ENCODE measurements at regions not wholly inside any gene's neighbourhood (a gene's known extent, or its start where the extent isn't known, plus 50 kb on each side); places are given as distances from the start of the nearest gene placed in this dataset.

DNA sequence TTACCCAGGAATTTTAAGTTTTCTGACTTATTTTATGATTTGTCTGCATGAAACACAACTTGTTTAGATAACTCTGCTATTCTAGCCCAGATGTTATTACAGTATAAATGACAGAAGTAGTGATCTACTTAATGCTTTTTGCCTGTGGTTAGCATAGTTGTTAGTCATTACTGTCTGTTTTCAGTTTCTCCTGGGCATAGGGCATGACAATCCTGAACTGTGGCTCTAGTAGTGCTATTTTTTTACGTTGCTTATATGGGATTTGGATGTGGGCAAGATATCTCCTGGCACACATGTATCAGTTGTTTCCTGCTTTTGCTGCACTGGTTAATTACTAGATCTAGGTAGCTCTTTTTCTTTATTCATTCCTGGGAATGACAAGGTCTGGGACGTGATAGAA, 1005.8 kb downstream of the PCDH18 start:
- DNase-seq (ENCODE audit: low spot score) = no peak

DNA sequence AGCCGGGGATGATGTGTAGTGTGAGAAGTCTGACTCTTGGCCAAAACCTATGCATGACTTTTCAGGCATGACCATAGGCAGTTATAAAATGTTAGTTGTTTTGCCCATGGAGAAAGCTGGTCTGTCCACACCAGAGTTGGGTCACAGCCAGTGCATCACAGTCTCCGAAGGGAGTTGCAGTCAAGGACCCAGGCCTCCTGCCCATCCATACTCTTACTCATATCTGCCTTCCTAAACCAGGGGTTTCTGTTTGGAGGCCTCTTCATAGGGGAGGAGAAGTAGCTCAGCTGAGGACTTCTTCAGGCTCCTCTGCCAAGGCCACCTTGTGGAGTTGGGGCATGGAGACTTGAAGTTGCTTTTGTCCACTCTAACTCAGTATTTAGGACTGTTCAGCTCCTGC, 1008.3 kb downstream of the PCDH18 start:
- no peak for DNase-seq (ENCODE audit: low spot score)

DNA sequence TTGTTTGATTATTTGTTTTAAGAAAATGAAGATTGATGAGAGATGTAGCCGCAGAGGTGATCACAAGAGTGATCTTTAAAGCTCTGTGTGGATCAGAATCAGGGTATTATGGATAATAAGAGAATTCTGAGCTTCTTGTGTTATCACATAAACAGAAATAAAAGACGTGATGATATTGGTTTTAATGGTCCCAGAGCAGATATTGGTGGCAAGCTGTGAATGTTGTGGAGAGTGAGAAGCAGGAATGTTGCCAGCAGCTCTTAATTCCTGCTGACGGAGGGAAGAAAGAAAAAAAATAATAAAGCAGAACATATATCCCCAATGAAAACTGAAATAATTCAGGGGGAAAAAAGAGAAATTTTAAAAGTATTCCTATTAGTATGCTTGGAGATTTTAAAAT, 1015.9 kb downstream of the PCDH18 start:
- DNase-seq (ENCODE audit: low spot score) = no peak

DNA sequence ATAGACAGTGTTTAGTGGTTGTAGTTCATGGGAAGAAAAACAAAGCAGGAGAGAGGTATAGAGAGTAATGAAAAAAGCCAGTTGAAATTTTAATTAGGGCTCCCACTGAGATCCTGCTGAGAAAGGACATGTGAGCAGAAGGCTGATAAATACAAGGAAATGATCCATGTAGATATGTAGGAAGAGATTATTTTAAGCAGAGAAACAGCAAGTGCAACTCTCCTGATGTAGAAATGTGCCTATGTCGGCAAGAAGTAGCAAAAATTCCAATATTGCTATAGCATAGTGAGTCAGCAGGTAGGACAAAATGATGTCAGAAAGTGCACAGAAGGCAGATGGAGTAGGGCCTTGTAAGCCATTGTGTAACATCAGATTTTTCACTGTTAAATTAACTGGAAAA, 1027.3 kb downstream of the PCDH18 start:
- DNase-seq (ENCODE audit: low spot score) = no peak

DNA sequence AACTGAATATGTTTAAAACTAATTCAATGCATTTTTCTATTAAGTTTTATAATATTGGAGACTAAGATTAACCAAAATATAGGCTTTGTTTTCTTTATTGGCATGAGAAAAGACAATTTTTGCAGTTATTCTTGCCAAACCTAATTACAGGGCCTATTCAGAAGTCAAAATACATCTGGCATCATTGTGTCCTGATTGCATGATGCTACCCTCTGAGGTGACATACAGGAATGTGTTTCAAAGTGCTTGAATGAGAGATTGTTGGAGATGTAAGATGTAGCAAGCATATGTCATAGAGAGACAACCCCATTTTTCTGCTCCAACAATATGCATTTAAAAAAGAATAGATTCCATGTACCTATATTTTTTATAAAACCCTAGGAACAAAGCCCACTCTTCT, 1036.4 kb downstream of the PCDH18 start:
- DNase-seq (ENCODE audit: low spot score) = no peak

DNA sequence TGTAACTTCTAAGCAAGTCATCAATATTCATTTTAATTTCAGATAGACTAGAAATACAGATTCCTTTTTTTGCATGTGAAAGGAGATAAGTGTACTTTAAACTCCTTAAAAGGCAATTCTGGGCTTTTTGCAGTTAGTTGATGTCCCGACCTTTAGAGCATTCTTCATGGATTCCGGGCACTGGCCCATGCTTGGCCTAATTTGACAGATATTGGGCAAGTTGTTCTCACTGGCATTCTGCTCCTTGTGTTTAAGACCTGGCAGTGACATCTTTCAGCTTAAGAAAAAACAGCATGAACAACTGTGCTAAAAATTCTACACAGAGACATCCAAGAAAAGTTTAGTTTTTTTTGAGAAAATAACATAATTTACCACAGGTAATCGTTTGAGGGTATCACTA, 1037.2 kb downstream of the PCDH18 start:
- no peak for DNase-seq (ENCODE audit: low spot score)

DNA sequence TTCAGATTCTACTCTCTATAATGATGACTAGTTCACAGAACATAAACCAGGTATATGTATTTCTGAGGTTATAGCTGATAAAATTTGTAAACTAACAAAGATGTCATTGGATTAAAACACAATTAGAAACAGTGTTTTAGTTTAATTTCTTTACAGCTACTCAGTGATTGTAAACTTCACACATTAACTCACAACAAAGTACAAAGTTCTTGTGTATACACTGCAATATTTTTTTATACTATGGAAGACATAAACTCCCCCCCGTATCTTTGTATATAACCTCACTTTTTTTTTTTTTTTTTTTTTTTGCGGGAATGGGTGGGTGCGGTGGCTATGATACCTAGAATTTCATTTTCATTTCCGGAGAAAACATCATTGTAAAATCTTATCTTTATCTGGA, 1043.2 kb downstream of the PCDH18 start:
- DNase-seq (ENCODE audit: low spot score) = no peak

DNA sequence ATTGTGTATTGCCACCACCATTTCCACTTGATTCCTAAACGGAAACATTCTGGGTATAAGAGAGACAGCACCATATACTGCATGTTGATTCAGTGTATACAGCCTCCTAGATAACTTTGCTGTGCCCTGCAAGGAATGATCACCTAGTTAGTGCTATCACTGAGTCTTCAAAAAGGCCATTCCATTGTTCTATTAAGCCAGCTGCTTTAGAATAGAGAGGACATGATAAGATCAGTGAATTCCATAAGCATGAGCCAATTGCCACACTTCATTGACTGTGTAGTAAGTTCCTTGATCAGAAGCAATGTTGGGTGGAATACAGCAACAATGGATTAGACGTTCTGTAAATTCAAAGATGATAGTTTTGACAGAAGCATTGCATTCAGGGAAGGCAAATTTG, 1047.3 kb downstream of the PCDH18 start:
- no peak for DNase-seq (ENCODE audit: low spot score)

DNA sequence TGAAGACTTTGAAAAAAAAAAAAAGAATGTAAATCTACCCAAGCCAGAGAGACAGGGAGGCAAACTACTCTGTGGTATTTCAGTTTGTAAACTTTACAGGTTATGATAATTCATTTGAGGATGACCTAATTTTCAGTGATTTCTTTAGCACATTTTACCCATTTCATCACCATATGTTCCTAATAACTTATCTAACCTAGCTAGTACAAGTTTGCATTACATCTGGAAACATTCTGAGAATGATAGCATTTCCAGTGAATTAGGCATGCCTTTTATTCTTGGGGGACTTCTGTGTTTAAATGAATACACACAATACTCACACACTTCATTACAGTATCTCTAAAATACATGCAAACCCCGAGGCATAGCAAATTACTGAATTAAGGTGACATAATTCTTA, 1055.5 kb downstream of the PCDH18 start:
- DNase-seq (ENCODE audit: low spot score) = no peak

DNA sequence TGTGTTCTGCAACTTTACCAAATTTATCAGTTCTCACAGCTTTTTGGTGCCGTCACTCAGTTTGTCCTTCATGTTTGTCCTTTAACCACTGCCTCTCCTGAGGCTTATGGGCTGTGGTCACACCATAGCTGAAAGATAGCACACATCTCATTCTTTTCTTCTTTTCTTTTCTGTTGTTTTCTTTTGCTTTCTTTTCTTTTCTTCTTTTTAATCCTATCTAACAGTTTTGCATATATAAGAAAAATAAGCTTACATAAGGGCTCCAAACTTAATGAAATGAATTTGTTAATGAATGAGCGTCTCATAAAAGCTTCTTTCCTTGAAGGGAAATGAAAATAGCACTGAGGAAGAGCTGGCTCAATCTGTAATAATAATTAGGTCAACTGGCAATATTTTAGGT, 1061.2 kb downstream of the PCDH18 start:
- no peak for DNase-seq (ENCODE audit: low spot score)

DNA sequence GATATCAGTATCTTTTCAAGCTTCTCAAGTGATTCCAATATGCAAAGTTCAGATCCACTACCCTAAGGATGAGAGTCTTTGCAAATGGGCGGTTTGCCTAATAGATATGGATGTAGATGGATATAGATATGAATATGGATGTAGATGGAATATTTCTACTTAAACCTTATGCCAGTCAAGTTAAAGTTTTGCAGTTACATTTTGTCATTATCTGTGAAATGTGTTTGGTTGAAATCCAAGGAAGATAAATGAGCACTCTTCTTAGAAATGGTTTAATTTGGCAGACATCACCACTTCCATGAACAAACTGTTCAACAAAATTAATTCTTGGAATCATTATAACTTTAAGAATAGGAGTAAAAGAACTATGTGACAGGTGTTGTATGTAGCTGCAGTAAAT, 1066.6 kb downstream of the PCDH18 start:
- DNase-seq (ENCODE audit: low spot score) = no peak

DNA sequence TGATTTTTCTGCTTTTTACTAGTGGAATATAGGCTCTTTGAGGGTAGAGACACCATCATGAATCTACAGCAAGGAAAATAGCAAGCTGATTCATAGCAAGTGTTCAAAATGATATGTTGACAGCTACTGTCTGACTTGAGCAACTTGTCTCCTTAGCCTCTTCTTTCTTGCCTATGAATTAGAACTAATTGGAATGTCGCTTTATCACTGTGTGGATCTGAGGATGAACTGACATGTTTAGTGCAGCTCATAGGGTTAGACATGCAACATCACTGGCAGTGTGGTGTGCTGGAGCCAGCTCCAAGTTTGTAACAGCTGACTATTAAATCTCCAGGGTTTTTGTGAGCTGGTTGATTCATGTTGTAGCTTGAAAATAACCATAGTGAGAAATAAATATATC, 1068.4 kb downstream of the PCDH18 start:
- no peak for DNase-seq (ENCODE audit: low spot score)

DNA sequence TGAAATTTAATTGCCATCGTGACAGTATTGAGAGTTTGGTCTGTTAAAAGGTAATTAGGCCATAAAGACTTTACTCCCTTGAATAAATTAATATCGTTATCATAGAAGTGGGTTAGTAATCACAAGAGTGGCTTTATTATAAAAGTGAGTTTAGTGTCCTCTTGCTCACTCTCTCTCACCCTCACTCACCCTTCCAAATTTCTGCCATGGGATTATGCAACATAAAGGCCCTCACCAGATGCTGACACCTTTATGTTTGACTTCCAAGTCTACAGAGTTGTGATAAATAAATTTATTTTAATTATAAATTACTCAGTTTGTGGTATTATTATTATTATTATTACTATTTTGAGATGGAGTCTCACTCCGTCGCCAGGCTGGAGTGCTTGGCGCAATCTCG, 1070.8 kb downstream of the PCDH18 start:
- DNase-seq (ENCODE audit: low spot score) = no peak

DNA sequence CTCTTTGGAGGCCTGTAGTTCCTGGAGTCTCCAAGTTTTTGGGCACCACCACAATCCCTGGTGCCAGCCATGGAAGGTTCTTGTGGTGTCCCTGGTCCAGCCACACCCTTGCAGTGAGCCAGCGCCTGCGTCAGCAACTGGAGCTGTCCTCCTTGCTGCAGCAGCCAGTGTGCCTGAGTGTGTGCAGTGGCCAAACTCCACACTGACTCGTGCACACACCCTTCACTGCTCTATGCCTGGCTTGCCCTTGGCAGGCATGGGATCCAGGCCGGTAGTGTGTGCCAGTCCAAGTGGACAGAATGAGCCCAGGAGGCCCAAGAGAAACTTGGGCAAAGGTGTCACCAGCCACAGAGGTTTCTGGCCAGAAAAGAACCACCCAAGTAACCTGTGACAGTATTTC, 1074.0 kb downstream of the PCDH18 start:
- no peak for DNase-seq (ENCODE audit: low spot score)

DNA sequence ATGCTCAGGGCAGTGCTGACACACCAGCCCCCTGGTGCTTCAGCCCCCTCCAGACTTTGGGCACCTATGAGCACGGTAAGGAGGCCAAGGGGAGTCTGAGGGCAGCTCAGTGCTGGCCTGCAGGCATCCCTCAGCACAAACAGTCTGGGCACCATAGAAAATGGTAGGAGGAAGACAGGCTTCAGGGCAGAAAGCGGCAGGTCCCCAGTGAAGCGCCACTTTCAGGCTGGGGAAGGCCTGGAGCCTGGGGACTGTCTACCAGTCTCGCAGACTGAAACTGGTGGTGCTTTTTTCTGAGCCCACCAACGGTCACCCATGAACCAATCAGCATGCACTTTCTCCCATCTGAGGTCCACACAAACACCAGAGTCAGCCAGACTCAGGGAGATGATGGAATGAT, 1074.7 kb downstream of the PCDH18 start:
- no peak for DNase-seq (ENCODE audit: low spot score)

DNA sequence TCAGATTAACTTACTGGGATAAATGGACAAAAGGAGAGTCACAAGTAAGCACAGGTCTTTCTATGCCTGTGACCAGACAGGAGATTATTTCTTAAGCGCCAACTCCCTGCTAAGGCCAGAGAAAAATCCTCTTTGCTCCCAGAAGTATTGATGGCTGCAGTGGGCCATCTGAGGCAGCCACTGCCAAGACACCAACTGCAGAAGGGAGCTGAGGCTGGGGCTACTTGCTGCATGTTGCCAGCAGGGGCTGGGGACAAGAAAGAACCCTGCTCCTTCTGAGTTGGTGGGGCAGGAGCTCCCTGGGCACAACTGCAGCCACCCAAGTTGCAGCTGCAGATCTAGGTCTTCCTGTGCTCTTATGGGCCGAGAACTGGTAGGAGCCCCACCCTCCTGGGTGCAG, 1075.3 kb downstream of the PCDH18 start:
- no peak for DNase-seq (ENCODE audit: low spot score)

DNA sequence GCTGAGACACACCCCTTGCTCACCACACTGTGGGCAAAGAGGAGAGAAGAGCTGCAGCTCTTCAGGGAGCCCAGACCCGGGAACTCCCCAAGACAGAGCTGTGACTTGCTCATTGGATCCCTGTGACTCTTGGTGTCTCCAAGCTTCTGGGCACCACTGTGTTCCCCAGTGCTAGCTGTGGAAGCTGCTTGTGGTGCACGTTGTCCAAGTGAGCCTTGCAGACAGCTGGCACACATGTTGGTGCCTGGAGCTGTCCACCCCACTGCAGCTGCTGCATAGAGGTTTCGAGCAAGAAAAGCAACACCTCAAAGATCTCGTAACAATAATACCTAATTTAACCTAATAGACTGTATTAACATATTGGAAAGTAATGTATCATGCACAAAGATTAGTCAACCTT, 1089.3 kb downstream of the PCDH18 start:
- no peak for DNase-seq (ENCODE audit: low spot score)

DNA sequence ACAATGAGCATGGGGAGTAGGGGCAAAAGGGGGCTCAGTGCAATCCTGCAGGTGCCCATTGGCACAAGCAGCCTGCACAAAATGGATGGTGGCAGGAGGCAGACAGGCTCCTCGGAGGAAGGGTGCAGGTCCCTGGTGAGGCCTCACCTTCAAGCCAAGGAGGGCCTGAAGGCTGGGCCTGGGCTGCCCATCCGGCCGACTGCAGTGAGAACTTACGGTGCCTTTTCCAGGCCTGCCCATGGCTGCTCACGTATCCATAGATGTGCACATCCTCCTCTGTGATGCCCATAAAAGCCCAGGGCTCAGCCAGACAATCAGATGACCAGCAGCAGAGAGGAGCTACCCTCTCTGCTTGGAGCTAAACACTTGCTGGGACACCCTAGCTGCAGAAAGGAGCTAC, 1089.8 kb downstream of the PCDH18 start:
- no peak for DNase-seq (ENCODE audit: low spot score)

DNA sequence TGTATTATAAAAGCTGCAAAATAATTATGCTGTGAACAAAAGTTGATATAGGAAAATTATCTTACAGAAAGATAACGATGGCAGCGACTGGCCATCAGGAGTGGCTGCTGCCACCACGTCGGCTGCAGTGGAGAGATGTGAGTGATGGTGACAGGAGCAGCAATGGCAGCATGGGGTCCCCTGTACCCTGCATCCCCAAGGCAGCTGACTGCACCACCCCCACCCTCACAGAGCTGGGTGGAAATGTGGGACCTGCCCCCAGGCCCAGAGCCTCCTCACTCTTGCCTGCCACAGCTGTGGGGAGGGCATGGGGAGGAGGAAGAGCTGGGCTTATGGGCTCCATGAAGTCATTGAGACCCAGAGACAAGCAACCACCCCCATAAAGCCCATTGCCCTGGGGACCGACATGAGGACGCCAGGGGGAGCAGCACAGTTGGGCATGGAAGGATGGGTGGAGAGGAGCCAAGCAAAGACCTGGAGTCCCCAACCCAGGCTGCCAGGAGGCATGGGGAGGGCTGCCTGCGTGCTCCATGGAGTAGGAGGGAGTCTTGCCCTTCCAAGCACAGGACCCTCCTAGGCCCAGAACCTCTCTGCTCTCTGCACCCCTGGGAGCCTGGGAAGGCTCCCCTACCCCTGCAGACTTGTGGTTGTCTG, 1090.5 kb downstream of the PCDH18 start:
- DNase-seq (ENCODE audit: low spot score) = no peak

DNA sequence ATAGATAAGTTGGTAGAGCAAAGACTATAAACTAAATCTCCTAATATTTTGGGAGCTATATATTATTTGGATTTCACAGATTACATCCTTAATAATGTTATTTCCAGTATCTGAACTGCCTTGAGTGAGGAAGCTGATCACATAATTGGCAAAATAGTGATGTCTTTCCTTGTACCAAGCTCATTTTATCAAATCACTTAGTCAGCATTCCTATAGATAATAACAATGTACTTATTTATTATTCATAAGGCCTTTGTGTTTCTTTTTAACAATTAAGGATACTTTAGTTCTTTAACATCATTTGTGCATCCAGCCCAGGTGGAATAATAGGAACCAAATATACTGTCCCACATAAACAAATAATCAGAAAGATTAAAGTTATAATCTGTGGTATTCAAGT, 1093.6 kb downstream of the PCDH18 start:
- no peak for DNase-seq (ENCODE audit: low spot score)

DNA sequence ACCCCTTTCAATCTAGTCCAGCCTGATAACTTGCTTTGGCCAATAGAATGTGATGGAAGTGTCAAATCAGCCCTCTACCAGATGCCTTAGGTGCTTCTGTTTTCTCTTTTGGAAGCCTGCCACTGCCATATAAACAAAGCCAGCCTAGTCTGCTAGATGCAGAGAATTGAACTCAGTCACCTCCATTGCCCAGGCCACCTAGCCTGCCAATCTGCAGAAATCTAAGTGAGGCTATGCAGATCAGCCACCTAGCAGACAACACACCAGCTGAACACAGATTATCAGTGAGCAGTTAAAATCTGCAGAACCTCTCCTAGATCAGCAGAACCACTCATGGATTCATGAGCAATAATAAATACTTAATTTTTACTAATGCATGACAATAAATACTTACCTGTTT, 1108.2 kb downstream of the PCDH18 start:
- no peak for DNase-seq (ENCODE audit: low spot score)

DNA sequence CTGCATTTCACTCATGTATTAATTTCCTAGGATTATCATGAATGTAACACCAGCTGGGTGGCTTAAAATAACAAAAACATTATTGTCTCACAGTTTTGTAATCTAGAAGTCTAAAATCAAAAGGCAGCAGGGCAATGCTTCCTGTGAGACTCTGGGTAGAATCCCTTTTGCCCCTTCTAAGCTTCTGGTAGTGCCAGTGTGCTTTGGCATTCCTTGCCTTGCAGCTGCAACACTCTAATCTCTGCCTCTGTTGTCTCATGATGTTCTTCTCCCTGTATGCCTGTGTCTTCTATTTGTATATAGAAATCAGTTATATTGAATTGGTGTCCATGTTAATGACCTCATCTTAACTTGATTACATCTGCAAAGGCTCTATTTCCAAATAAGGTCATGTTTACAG, 1117.3 kb downstream of the PCDH18 start:
- DNase-seq (ENCODE audit: low spot score) = no peak

DNA sequence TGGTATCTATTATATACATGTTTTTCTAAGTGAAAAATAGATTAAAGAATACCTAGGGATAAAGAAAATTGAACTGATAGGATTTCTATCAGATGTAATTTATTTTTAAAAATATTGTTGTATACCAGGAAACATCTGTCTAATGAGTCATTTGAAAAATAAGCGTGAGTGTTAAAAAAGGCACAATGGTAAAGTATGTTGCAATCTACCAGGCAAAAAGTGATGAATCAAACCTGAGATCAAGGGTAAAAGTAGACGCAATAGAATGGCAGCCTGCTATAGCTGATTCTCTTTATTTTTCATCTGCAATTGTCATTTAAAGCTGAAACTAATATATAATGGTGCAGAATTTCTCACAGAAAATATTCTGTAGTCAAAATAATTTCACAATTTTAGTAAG, 1119.6 kb downstream of the PCDH18 start:
- no peak for DNase-seq (ENCODE audit: low spot score)

DNA sequence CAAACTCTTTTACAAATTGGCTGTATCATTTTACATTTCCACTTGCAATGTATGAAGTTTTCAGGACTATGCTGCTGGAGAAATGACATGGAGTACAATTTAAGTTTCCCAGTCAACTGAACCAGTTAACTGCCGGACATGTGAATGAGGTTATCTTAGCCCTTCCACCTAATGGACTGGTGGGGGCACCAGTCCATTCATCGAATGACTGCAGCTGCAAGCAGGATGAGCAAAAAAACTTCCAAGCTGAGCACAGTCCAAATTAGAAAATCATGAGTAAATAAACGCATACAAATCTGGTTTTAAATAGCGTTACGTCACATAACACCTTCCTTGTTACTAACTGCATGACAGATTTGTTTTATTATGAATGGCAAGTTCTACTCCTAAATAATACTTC, 1131.5 kb downstream of the PCDH18 start:
- DNase-seq (ENCODE audit: low spot score) = no peak

DNA sequence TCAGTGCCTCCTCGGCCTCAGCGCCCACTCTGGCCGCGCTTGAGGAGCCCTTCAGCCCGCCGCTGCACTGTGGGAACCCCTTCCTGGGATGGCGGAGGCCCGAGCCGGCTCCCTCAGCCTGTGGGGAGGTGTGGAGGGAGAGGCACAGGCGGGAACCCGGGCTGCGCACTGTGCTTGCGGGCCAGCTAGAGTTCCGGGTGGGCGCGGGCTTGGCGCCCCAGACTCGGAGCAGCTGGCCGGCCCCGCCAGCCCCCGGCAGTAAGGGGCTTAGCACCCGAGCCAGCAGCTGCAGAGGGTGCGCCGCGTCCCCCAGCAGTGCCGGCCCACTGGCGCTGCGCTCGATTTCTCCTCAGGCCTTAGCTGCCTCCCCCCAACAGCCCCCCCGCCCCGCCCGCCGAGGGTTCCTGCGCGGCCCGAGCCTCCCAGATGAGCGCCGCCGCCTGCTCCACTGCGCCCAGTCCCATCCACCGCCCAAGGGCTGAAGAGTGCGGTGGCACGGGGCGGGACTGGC, 1137.0 kb downstream of the PCDH18 start:
- no peak for DNase-seq (ENCODE audit: low spot score)

All from AG20443 (cell line).